H54 (cell line): ENCODE measurements at regions not wholly inside any gene's neighbourhood (a gene's known extent, or its start where the extent isn't known, plus 50 kb on each side); places are given as distances from the start of the nearest gene placed in this dataset.
A peak's percentile ranks its signal among the peaks of the same experiment; 100 is the strongest.

Source experiments
- DNase-seq: peaks from one replicate; pipeline ENCODE4 v3.0.0; 2011; ENCODE audit warnings: low spot score, mixed read lengths; ENCODE audit not compliant: insufficient read length
- FAIRE-seq: peaks from 3 replicates; lab custom pipeline; 2011; peaks lifted over from hg19 to GRCh38; lab: Jason Lieb, UNC
- POLR2A ChIP-seq: IDR thresholded peaks from 2 replicates; pipeline ENCODE4 v1.6.1; 2011; ENCODE audit warnings: low read depth, mild to moderate bottlenecking, low read length

DNA sequence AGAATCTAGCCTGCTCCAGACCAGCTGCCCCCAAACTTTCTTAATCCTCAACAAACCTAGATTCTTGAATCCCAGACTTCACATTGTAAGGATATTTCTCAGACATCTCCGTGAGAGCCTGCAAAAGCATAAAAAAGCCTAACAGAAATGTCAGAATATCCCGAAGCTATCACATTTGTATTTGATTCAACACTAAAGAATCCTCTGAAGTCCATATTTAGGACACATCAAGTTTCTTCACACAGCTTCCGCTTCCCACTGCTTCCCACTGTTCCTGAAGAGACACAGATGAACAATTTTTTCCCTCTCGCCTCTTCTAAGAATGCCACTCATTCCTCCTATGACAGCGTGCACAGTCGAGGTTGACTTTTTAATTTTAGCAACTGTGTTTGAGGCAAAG is 396.2 kb upstream of the IGFBP3 start:
- TF ChIP-seq POLR2A: no peak
- DNase-seq (no peak), FAIRE-seq (no peak)

DNA sequence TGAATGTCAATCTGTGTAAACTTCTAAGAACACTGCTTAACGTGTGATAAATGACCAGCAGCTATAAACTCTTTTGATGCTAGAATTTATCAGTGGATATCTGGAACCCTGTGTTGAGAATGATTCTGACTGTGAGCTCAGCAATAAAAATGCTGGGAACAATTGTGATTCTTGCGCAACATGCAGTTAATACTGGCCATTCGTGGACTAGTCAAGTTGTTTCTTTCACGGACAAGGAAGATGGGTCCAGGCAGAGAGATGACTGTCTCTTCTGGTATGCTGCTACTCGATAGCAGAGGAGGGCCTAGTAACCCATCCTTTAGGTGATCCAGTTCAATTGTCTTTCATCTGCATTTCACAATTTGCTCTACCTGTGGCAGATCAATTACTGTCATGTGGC is 394.8 kb upstream of the IGFBP3 start:
- TF ChIP-seq POLR2A: no peak
- DNase-seq: no peak

DNA sequence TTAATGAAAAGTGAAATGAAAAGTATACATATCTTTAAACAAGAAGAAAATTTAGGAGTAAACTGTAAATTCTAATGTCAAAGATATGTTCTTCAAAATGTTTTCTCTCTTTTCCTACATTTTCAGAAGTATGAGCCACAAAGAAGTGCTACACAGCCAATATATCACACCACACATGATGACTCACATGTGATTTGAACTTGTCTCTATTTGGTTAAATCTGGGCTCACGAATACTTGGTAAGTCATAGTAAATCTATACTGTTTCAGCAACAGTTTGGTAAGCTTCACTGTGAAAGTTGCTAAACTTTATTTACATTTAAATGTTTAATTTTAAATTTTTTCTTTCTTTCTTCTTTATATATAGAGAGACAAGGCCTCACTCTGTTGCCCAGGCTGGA is 380.6 kb upstream of the IGFBP3 start:
- FAIRE-seq (peak; percentile 96), DNase-seq (no peak)
- TF ChIP-seq POLR2A: no peak

More for the DNA sequence above, 394.8 kb upstream of the IGFBP3 start:
- FAIRE-seq: no peak

DNA sequence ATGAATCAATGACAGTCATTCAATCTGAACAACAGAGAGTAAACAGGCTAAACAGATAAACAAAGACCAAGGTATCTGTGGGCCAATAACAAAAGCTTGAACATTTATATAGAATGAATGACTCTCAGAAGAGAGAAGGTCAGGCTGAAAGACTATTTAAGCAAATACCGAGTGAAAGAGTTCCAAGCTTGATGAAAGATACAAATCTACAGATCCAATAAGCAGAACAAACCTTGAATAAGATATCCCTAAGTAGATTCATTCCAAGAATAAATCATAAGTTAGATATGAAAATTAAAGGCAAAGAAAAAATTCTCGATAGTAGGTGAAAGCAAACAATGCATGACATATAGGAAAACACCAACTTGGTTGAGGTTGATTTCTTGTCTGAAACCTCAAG is 376.4 kb upstream of the IGFBP3 start:
- DNase-seq: no peak
- no peak for TF ChIP-seq POLR2A
- peak; percentile 83 for FAIRE-seq

DNA sequence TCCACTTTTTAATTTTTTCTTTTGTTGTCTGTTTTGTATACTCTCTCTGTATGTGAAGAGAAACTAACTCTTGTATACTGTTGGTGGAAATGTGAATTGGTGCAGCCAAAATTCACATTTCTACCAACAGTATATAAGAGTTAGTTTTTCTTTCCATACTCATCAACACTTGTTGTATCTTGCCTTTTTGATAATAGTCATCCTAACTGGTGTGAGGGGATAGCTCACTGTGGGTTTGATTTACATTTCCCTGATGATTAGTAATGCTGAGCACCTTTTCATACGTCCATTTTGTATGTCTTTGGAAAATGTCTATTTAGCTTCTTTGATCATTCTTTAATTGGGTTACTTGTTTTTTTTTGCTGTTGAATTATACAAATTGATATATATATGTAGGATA is 375.5 kb upstream of the IGFBP3 start:
- no peak for DNase-seq

DNA sequence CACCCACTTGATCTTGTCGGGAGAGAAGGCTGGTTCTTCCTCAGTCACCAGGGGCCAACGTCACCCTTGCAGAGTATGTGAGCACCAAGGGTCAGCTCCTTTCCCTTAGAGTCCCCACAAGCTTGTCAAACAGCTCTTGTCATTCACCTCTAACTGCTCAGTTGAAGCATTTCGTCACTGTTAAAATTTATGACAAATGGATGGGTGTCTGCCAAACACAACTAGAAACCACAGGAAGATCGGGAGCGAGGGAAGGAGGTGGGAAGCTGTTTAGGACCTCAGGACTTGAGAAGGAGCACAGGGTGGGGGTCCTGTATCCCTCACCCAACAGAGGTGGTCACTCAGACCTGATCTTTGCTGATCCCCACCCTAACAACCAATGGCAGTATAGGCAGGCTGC is 373.3 kb upstream of the IGFBP3 start:
- no peak for TF ChIP-seq POLR2A
- FAIRE-seq: no peak
- no peak for DNase-seq

More for the DNA sequence above, 375.5 kb upstream of the IGFBP3 start:
- peak; percentile 53 for FAIRE-seq
- no peak for TF ChIP-seq POLR2A

DNA sequence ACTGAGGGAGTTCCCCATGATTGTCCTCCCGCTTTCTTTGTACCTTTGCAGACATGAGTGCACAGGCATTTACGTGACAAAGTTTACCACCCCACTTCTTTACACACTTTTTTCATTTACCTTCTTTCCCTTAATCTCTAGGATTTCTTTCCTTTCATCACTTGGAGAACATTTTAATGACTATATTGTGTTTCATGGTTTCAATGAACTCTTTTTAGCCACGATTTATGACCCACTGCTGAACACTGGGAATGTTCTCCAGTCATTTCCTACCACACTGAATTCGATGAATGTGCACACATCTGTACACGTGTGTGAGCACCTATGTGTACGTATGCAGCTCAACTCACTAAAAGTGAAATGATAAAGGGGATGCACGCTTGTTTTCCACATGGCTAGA is 371.7 kb upstream of the IGFBP3 start:
- DNase-seq (no peak), FAIRE-seq (no peak)
- TF ChIP-seq POLR2A: no peak

DNA sequence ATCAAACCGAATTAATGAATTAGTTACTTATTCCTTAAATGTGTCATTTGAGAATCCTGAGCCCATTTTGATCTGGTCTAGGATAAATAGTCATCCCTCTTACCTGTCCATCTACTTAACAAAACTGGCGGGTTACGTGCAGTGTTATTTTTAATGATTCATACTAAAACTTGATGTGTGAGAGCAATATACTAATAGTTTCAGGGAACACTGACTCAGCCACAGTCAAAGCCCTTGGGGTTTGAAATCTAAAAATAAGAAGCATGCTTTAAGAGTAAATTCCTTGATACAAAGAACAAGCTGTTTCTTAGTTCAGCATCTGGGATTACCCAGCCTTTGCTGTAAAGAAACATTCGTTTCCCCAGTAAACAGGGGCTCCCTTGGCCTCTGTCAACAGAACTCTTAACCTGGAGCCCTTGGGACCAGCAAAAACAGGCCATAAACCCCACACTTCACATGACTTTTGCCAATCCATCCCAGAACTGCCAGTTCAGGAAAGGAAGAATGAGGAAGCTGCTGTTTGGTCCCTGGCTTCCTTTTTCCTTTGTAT is 370.6 kb upstream of the IGFBP3 start:
- TF ChIP-seq POLR2A: no peak
- DNase-seq: peak; percentile 13
- FAIRE-seq: no peak

DNA sequence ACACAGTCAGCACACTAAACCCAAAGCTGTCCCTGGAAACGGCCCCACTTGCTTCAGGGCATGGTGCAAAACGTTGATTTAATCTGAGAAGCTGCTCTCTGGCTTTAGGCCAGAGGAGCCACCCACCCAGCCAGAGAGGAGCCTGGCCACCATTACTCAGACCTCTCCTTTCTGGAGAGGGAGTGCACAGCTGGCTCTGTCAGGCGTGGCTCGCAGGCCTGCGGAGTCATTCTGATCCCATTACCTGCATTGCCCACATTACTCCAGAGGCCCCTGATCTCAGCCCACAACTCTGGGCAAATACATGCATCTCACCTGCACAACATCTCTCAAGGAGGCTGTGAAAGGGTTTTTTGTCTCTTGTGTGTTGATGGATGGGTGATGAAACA is 370.0 kb upstream of the IGFBP3 start:
- TF ChIP-seq POLR2A: no peak
- DNase-seq: peak; percentile 52
- FAIRE-seq: no peak

DNA sequence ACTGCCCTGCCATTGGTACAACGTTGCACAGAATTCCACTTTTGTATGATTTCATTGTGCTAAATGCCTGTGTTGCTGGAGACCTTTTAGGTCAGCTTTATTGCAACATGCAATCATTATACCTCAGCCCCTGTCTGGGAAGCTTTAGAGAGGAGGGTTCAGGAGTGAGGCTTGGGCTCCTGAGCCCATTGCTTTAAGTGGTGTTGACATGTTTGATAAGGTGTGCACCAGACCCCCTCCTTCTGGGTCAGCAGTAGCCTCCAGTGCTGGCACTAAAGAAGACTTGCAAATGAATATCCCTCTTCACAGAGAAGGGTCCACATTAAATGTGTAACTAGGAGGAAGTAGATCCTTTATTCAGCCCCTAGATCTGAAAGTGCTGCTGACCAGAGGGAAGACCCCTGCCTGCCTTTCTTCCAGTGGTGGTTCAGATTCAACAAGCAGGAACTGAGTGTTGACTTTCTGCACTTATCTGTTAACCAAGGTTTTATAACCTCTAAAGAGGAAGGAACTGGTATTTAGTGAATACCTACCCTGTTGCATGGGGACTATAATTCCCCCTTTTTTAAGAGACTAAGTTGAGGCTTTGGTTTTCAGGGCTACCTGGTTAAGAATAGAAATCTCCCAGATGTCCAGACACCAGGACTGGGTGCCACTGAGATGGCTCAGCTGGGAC is 369.4 kb upstream of the IGFBP3 start:
- DNase-seq: no peak
- no peak for TF ChIP-seq POLR2A

DNA sequence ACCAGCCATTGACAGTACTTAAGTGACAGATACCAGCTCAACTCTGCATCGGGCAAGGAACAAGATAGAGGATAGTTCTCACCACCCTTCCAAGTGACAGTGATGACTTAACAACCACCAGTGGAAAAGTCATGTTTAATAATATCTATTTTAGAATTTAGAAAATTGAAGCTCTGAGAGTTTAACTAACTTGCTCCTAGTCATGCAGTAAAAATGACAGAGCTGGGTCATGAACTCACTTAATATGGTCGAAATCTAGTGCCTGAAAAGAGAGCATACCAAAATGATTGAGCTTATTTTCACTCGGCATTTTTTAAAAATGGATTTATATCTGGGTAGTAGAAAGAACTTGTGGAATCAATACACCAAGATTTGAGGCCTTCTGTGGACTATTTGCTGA is 367.8 kb upstream of the IGFBP3 start:
- no peak for FAIRE-seq

More for the DNA sequence above, 369.4 kb upstream of the IGFBP3 start:
- FAIRE-seq: no peak

DNA sequence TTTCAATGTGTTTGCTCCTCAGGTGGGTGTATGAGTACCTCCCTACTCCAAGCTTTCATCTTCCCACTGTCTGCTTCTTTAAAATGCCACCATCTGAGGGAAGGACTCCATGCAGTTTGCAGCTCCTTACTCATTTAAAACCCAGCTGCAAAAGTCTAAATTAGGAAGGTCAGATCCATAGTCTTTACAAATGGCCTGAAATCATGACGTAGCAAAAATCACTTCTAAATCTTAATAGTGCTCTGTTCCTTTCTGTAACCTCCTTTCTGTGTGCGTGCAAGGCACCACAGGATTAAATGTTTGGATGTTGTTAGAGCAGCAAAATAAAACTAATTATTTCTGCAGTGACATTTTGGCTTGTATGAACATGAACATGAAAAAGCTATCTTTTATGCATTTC is 366.9 kb upstream of the IGFBP3 start:
- FAIRE-seq: no peak

More for the DNA sequence above, 367.8 kb upstream of the IGFBP3 start:
- TF ChIP-seq POLR2A: no peak
- no peak for DNase-seq

DNA sequence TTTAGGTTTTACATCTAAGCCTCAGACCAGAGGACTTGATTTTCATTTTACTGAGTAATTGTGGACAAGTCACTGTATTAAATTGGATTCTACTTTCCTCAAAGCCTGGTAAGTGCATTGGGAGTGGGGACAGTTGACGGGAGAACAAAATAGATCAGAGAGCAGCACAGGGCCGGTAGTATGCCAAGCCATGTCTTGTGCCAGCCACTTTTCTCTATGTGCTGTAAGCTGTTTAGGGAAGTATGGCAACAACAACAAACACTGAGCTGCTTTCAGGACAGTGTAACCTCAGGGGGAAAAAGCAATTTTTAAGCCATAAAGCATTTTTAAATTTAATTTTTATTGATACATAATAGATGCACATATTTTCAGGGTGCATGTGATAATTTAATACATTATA is 365.9 kb upstream of the IGFBP3 start:
- DNase-seq: no peak
- no peak for TF ChIP-seq POLR2A
- no peak for FAIRE-seq

More for the DNA sequence above, 366.9 kb upstream of the IGFBP3 start:
- no peak for DNase-seq
- no peak for TF ChIP-seq POLR2A

DNA sequence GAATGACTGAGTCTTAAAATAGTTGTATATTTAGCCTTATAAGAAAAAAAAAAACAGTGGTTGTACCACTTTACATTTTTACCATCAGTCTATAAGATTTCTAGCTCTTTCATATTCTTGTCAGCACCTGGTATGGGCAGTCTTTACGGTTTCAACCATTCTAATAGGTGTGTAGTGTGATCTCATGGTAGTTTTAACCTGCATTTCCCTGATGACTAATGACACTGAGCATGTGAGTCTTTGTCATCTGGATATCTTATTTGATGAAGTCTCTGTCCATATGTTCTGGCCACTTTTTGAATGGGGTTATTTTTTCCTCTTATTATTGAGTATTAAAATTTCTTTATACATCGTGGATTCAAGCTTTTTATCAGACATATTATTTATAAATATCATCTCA is 365.3 kb upstream of the IGFBP3 start:
- no peak for TF ChIP-seq POLR2A
- no peak for DNase-seq
- no peak for FAIRE-seq

DNA sequence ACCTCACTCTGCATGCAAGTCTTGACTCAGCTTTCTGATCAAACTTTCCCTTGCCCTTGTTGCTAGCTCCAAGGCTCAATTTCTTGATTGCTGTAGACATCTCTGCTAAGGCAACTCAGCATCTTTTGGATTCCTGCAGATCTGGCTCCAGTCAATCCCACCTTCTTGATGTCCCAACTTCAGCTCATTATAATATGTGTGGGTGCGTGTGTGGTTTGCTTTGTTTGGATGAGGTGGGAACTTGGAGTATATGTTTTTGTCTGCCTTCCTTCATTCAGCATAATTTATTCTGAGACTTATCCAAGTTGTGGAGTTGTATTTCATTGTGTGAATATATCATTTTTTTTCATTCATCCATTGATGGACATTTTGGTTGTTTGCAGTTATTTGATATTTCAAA is 364.8 kb upstream of the IGFBP3 start:
- TF ChIP-seq POLR2A: no peak
- DNase-seq (no peak), FAIRE-seq (no peak)
